ENCODE measurements at regions not wholly inside any gene's neighbourhood (a gene's known extent, or its start where the extent isn't known, plus 50 kb on each side); places are given as distances from the start of the nearest gene placed in this dataset.
A peak's percentile ranks its signal among the peaks of the same experiment; 100 is the strongest.

- DNase-seq (ENCODE audit: low read depth, low spot score) (no peak), FAIRE-seq (no peak), ATAC-seq (peak; percentile 54)
- Histone ChIP-seq H3K27me3 (replicated peaks in 1 of 2; ENCODE audit: control insufficient read depth in 2 of 2, insufficient read depth in 2 of 2, low read length in 1 of 2) (no peaks in the 10 kb centered on the region), H3K9ac (ENCODE audit: control insufficient read depth, insufficient read depth, low read length) (no peak overlapping the region), H3K4me2 (ENCODE audit: control insufficient read depth, insufficient read depth) (no peak overlapping the region), H3K27ac (ENCODE audit: control insufficient read depth, insufficient read depth) (no peak overlapping the region), H3K36me3 (ENCODE audit: control insufficient read depth in 2 of 2, insufficient read depth in 2 of 2, low read length in 1 of 2) (no peaks in the 10 kb centered on the region), H4K20me1 (ENCODE audit: control insufficient read depth, insufficient read depth) (no peaks in the 10 kb centered on the region), H2AFZ (ENCODE audit: control insufficient read depth, low read depth, low read length) (no peak overlapping the region), H3K4me1 (ENCODE audit: control insufficient read depth, insufficient read depth, low read length) (no peaks in the 10 kb centered on the region; the same call in 1 of the 2 replicates), H3K79me2 (ENCODE audit: control insufficient read depth, insufficient read depth, low read length) (no peaks in the 10 kb centered on the region), H3K9me3 (replicated peaks; ENCODE audit: control insufficient read depth, insufficient read depth, low read length) (no peaks in the 10 kb centered on the region), H3K4me3 (no peak overlapping the region)
- RAD21 ChIA-PET (ENCODE audit: unreplicated experiment) = interaction anchor here (1.2 to 2.3 kb wide), 2 partner anchors 416 to 487 kb away, joined by 3 to 12 read pairs; no protein-coding TSS in a partner anchor
- POLR2A ChIA-PET = no interaction called here
- BruUV-seq (replicated peaks) = no TSS peak
- in situ Hi-C loops (cut with MboI) = loop anchor here (5.0 kb wide), 2 partner anchors 488 to 763 kb away; partner anchors contain the start of gene ELAC2
- WGBS (ENCODE audit: insufficient coverage, insufficient replicate concordance, low lambda C conversion rate, missing lambda C conversion rate) = 48% methylated on average over 9 of the region's 9 CpGs
- TF ChIP-seq YY1 (IDR thresholded peaks at IDR 0.05; ENCODE audit: low read depth, low read length) = peak; percentile 47
- TF ChIP-seq SRF (IDR thresholded peaks at IDR 0.05; ENCODE audit: low read depth in 2 of 2, low read length in 2 of 2) = no peak
- no peak for TF ChIP-seq NBN (IDR thresholded peaks at IDR 0.05)
- TF ChIP-seq SPI1 (IDR thresholded peaks at IDR 0.05; ENCODE audit: borderline replicate concordance, insufficient read depth, low read depth, low read length) = peak; percentile 80
- SMC1A ChIA-PET (ENCODE audit: uncharacterized antibody, unreplicated experiment) = interaction anchor here (3.3 to 6.6 kb wide), 2 partner anchors 413 to 487 kb away, joined by 13 to 36 read pairs; no protein-coding TSS in a partner anchor
- intact Hi-C loops (cut with micrococcal nuclease; ENCODE audit: unreplicated experiment) = loop anchor here (10.0 kb wide), 2 partner anchors 140 to 270 kb away; no protein-coding TSS in a partner anchor
- CTCF ChIA-PET = interaction anchor here (0.6 to 6.6 kb wide), 8 partner anchors 73 to 1327 kb away, joined by 3 to 51 read pairs (median 7); no protein-coding TSS in a partner anchor
Measured at GRCh38 chr17:12254460-12254859, 233.8 kb downstream of the MAP2K4 start.

DNA sequence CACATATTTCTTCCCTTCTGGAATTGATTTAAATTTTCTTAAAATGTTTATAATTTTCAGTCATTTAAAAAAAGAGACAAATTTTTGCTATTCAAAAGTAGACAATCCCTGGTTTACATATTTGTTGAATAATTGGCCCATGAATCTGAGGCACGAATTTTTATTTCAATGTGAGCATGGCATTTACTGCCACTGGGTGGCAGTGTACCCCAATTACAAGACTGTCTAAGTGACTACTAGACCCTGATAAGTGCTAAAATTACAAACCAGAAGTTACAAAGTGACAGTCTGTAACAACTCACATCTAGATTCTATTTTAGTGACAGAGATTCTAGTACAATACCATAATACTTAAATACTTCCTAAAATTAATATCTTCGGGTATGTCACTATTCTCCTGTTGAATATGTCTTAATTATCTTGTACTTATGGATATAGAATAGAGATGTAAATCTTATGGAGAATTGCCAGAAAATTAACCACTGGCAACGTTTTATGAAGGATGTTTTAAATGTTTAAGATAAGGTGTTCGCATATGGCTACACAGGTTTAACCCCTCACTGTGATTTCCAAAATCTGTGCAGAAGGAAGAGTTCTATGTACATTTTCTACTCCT is 235.8 kb downstream of the MAP2K4 start:
- peak; percentile 76 for ATAC-seq
- TF ChIP-seq CEBPZ (IDR thresholded peaks at IDR 0.05; ENCODE audit: low read depth, low read length) (no peak), SMAD1 (IDR thresholded peaks at IDR 0.05; ENCODE audit: low read depth, partially characterized antibody) (no peak), CBX3 (IDR thresholded peaks at IDR 0.05; ENCODE audit: borderline replicate concordance, low read depth) (no peak), MTA3 (IDR thresholded peaks at IDR 0.05; ENCODE audit: borderline replicate concordance, low read length) (no peak), NKRF (conservative IDR thresholded peaks at IDR 0.05) (no peak), ETV6 (conservative IDR thresholded peaks at IDR 0.05 in 1 of 2, IDR thresholded peaks at IDR 0.05 in 1 of 2; ENCODE audit: borderline replicate concordance in 1 of 2, low read depth in 1 of 2) (no peak)

More for the DNA sequence above, 235.8 kb downstream of the MAP2K4 start:
- in situ Hi-C loops (cut with MboI) = loop anchor here (5.0 kb wide), 1 partner anchor 411 kb away; the partner anchor contains the start of gene MYOCD
- ChIA-PET RAD21 (ENCODE audit: unreplicated experiment) (interaction anchor here (1.4 to 3.3 kb wide), 5 partner anchors 411 to 486 kb away, joined by 3 to 15 read pairs (median 12); no protein-coding TSS in a partner anchor), SMC1A (ENCODE audit: uncharacterized antibody, unreplicated experiment) (interaction anchor here (0.7 to 6.6 kb wide), 8 partner anchors 12 to 748 kb away, joined by 3 to 36 read pairs (median 5); no protein-coding TSS in a partner anchor), CTCF (interaction anchor here (0.8 to 6.6 kb wide), 11 partner anchors 10 to 748 kb away, joined by 3 to 51 read pairs (median 7); no protein-coding TSS in a partner anchor), POLR2A (no interaction called here)
- H3K27ac ChIP-seq (ENCODE audit: control insufficient read depth, insufficient read depth) = no peak overlapping the region
- H3K4me2 ChIP-seq (ENCODE audit: control insufficient read depth, insufficient read depth) = no peak overlapping the region
- no peaks in the 10 kb centered on the region for H3K9me3 ChIP-seq (replicated peaks; ENCODE audit: control insufficient read depth, insufficient read depth, low read length)
- H3K36me3 ChIP-seq (ENCODE audit: control insufficient read depth in 2 of 2, insufficient read depth in 2 of 2, low read length in 1 of 2) = no peaks in the 10 kb centered on the region
- no peaks in the 10 kb centered on the region for H4K20me1 ChIP-seq (ENCODE audit: control insufficient read depth, insufficient read depth)
- FAIRE-seq = peak; percentile 52
- 22% methylated on average over 4 of the region's 4 CpGs for WGBS (ENCODE audit: insufficient coverage, insufficient replicate concordance, low lambda C conversion rate, missing lambda C conversion rate)
- H3K27me3 ChIP-seq (replicated peaks in 1 of 2; ENCODE audit: control insufficient read depth in 2 of 2, insufficient read depth in 2 of 2, low read length in 1 of 2) = no peaks in the 10 kb centered on the region
- H3K9ac ChIP-seq (ENCODE audit: control insufficient read depth, insufficient read depth, low read length) = no peak overlapping the region
- no TSS peak for BruUV-seq (replicated peaks)
- H3K4me3 ChIP-seq = no peak overlapping the region
- H3K4me1 ChIP-seq (ENCODE audit: control insufficient read depth, insufficient read depth, low read length) = no peaks in the 10 kb centered on the region
- intact Hi-C loops (cut with micrococcal nuclease; ENCODE audit: unreplicated experiment) = loop anchor here (1.0 to 10.0 kb wide), 6 partner anchors 74 to 747 kb away; no protein-coding TSS in a partner anchor
- peak; percentile 3 for DNase-seq (ENCODE audit: low read depth, low spot score)
- no peak overlapping the region for H2AFZ ChIP-seq (ENCODE audit: control insufficient read depth, low read depth, low read length)
- no peaks in the 10 kb centered on the region for H3K79me2 ChIP-seq (ENCODE audit: control insufficient read depth, insufficient read depth, low read length)

Measured in GM12878 (cell line).